ENCODE measurements at regions not wholly inside any gene's neighbourhood (a gene's known extent, or its start where the extent isn't known, plus 50 kb on each side); places are given as distances from the start of the nearest gene placed in this dataset.
"Not testable (repeated sequence)": the region's sequence is repeated elsewhere in the genome, so short reads cannot be mapped to it uniquely, and the experiment has no call there.

DNA sequence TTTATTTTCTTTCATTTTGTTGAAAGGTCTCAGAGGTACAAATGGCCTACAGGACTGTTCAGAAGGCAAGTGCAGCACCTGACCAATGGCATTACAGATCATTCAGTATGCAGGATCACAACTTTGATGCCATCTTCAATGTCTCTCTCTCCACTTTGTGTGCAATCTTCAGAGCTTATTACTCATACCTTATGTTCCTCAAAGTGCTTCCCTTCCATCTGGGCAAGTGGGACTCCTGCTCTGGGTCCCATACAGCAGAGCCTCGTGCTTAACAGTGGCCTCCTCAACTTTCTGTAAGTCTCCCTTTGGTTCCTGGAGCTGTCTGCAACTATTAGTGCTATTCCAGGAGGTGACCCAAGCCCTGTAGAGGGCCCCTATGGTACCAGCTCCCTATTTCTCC, 358.4 kb upstream of the RPS23 start:
- no peak overlapping the region for H3K27ac ChIP-seq (ENCODE audit: low read depth, low read length)

DNA sequence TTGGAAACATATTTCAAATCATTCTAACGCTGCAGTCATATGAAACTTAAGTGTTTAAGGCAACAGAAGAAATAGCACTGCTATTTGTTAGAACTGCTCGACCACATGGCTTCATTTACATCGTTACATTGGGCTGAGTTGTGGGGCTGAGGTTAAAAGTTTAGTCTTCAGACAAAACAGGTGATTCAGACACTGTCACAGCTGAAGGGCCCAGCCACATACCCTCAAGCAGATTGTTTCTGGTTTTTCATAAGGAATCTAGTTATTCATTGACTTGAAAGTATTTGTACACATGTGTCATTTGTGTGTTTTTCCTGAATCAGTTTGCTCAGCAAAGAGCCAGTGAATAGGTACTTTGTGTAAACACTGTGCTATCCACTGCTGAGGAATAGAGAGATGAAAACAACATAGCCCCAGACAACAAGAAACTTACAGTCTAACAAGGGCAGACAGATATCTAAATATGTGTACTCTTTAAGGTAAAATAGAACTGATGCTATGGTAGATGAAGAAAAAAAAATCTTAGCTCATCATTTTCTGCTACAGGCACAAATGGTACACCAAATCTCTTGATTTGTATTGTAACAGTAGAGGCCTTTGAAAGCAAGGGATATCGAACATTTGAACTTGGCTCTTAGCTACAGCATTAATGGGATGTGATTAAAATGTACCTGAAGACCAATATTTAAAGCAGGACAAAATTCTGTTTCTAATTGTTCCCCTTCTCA, 357.6 kb upstream of the RPS23 start:
- Histone ChIP-seq H3K27me3 (ENCODE audit: insufficient read depth, low read length) (no peaks in the 10 kb centered on the region), H3K4me3 (ENCODE audit: low read depth, low read length) (no peak overlapping the region), H3K27ac (ENCODE audit: low read depth, low read length) (no peak overlapping the region), H3K4me1 (ENCODE audit: control insufficient read depth, insufficient read depth, low read length, unreplicated experiment) (no peaks in the 10 kb centered on the region), H3K36me3 (ENCODE audit: insufficient read depth, low read length) (no peaks in the 10 kb centered on the region), H3K79me2 (ENCODE audit: control insufficient read depth, insufficient read depth, low read length, unreplicated experiment) (no peaks in the 10 kb centered on the region), H2AFZ (ENCODE audit: low read length, unreplicated experiment) (no peak overlapping the region)

More for the DNA sequence above, 358.4 kb upstream of the RPS23 start:
- Histone ChIP-seq H3K4me3 (ENCODE audit: low read depth, low read length) (no peak overlapping the region), H2AFZ (ENCODE audit: low read length, unreplicated experiment) (no peak overlapping the region), H3K79me2 (ENCODE audit: control insufficient read depth, insufficient read depth, low read length, unreplicated experiment) (no peaks in the 10 kb centered on the region), H3K27me3 (ENCODE audit: insufficient read depth, low read length) (no peaks in the 10 kb centered on the region), H3K36me3 (ENCODE audit: insufficient read depth, low read length) (no peaks in the 10 kb centered on the region), H3K4me1 (ENCODE audit: control insufficient read depth, insufficient read depth, low read length, unreplicated experiment) (no peaks in the 10 kb centered on the region)

GRCh38 chr5:82628364-82628910, 350.3 kb upstream of the RPS23 start:
- Histone ChIP-seq H3K4me1 (ENCODE audit: control insufficient read depth, insufficient read depth, low read length, unreplicated experiment) (peaks cover 4% of the 10 kb centered on the region), H3K79me2 (ENCODE audit: control insufficient read depth, insufficient read depth, low read length, unreplicated experiment) (no peaks in the 10 kb centered on the region), H3K4me3 (ENCODE audit: low read depth, low read length) (no peak overlapping the region), H3K27ac (ENCODE audit: low read depth, low read length) (no peak overlapping the region), H2AFZ (ENCODE audit: low read length, unreplicated experiment) (no peak overlapping the region), H3K36me3 (ENCODE audit: insufficient read depth, low read length) (no peaks in the 10 kb centered on the region), H3K27me3 (ENCODE audit: insufficient read depth, low read length) (no peaks in the 10 kb centered on the region)

DNA sequence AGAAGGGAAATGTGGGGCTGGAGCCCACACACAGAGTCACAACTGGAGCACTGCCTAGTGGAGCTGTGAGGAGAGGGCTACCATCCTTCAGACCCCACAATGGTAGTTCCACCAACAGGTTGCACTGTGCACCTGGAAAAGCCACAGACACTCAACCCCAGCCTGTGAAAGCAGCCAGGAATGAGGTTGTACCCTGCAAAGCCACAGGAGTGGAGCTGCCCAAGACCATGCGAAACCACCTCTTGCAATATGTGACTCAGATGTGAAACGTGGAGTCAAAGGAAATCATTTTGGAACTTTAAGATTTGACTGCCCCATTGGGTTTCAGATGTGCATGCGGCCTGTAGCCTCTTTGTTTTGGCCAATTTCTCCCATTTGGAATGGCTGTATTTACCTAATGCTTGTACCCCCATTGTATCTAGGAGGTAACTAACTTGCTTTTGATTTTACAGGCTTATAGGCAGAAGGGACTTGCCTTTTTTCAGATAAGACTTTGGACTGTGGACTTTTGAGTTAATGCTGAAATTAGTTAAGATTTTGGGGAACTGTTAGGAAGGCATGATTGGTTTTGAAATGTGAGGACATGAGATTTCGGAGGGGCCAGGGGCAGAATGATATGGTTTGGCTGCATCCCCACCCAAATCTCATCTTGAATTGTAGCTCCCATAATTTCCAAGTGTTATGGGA, 348.9 kb upstream of the RPS23 start:
- H3K27me3 ChIP-seq (ENCODE audit: insufficient read depth, low read length); H3K27ac ChIP-seq (ENCODE audit: low read depth, low read length); H3K79me2 ChIP-seq (ENCODE audit: control insufficient read depth, insufficient read depth, low read length, unreplicated experiment); H3K36me3 ChIP-seq (ENCODE audit: insufficient read depth, low read length); H2AFZ ChIP-seq (ENCODE audit: low read length, unreplicated experiment); H3K4me1 ChIP-seq (ENCODE audit: control insufficient read depth, insufficient read depth, low read length, unreplicated experiment); H3K4me3 ChIP-seq (ENCODE audit: low read depth, low read length): not testable (repeated sequence)

DNA sequence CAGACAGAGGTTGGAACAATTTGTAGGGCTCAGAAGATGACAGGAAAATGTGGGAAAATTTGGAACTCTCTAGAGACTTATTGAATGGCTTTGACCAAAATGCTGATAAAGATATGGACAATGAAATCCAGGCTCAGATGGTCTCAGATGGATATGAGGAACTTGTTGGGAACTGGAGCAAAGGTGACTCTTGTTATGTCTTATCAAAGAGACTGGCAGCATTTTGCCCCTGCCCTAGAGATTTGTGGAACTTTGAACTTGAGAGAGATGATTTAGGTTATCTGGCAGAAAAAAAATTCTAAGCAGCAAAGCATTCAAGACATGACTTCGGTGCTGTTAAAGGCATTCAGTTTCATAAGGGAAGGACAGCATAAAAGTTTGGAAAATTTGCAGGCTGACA, 347.9 kb upstream of the RPS23 start:
- not testable (repeated sequence) for H3K36me3 ChIP-seq (ENCODE audit: insufficient read depth, low read length); H3K4me1 ChIP-seq (ENCODE audit: control insufficient read depth, insufficient read depth, low read length, unreplicated experiment); H3K4me3 ChIP-seq (ENCODE audit: low read depth, low read length); H2AFZ ChIP-seq (ENCODE audit: low read length, unreplicated experiment); H3K27ac ChIP-seq (ENCODE audit: low read depth, low read length); H3K79me2 ChIP-seq (ENCODE audit: control insufficient read depth, insufficient read depth, low read length, unreplicated experiment); H3K27me3 ChIP-seq (ENCODE audit: insufficient read depth, low read length)

DNA sequence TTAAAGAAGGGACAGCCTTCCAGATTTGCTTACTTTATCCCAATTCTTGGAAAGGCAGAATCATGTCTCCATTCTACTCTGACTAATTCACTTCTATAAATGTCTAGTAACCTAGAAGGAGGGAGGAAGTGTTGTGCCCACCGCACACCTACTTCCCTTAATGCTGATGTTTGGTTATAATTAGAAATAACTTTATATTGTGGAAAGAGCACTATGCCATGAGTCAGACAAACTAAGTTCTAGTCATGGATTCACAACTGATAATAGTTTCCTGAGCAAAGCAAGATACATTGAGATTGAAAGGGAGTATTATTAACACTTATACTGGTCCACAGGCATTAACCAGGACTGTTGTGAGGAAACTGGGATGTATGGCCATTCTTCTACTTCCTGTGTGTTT, 345.9 kb upstream of the RPS23 start:
- Histone ChIP-seq H3K4me3 (ENCODE audit: low read depth, low read length) (no peak overlapping the region), H3K27me3 (ENCODE audit: insufficient read depth, low read length) (no peaks in the 10 kb centered on the region), H3K79me2 (ENCODE audit: control insufficient read depth, insufficient read depth, low read length, unreplicated experiment) (no peaks in the 10 kb centered on the region), H3K4me1 (ENCODE audit: control insufficient read depth, insufficient read depth, low read length, unreplicated experiment) (peaks cover 4% of the 10 kb centered on the region), H3K36me3 (ENCODE audit: insufficient read depth, low read length) (no peaks in the 10 kb centered on the region), H3K27ac (ENCODE audit: low read depth, low read length) (no peak overlapping the region), H2AFZ (ENCODE audit: low read length, unreplicated experiment) (no peak overlapping the region)

GRCh38 chr5:82622711-82623514, 344.8 kb upstream of the RPS23 start:
- no peak overlapping the region for H3K4me3 ChIP-seq (ENCODE audit: low read depth, low read length)
- no peak overlapping the region for H2AFZ ChIP-seq (ENCODE audit: low read length, unreplicated experiment)
- H3K27me3 ChIP-seq (ENCODE audit: insufficient read depth, low read length) = no peaks in the 10 kb centered on the region
- no peaks in the 10 kb centered on the region for H3K79me2 ChIP-seq (ENCODE audit: control insufficient read depth, insufficient read depth, low read length, unreplicated experiment)
- no peaks in the 10 kb centered on the region for H3K4me1 ChIP-seq (ENCODE audit: control insufficient read depth, insufficient read depth, low read length, unreplicated experiment)
- H3K27ac ChIP-seq (ENCODE audit: low read depth, low read length) = no peak overlapping the region
- no peaks in the 10 kb centered on the region for H3K36me3 ChIP-seq (ENCODE audit: insufficient read depth, low read length)

- H3K27me3 ChIP-seq (ENCODE audit: insufficient read depth, low read length) = no peaks in the 10 kb centered on the region
- H3K79me2 ChIP-seq (ENCODE audit: control insufficient read depth, insufficient read depth, low read length, unreplicated experiment) = no peaks in the 10 kb centered on the region
- H3K36me3 ChIP-seq (ENCODE audit: insufficient read depth, low read length) = no peaks in the 10 kb centered on the region
- H2AFZ ChIP-seq (ENCODE audit: low read length, unreplicated experiment) = no peak overlapping the region
- no peak overlapping the region for H3K4me3 ChIP-seq (ENCODE audit: low read depth, low read length)
- no peaks in the 10 kb centered on the region for H3K4me1 ChIP-seq (ENCODE audit: control insufficient read depth, insufficient read depth, low read length, unreplicated experiment)
- H3K27ac ChIP-seq (ENCODE audit: low read depth, low read length) = no peak overlapping the region
Measured at GRCh38 chr5:82622205-82622604, 344.1 kb upstream of the RPS23 start.

DNA sequence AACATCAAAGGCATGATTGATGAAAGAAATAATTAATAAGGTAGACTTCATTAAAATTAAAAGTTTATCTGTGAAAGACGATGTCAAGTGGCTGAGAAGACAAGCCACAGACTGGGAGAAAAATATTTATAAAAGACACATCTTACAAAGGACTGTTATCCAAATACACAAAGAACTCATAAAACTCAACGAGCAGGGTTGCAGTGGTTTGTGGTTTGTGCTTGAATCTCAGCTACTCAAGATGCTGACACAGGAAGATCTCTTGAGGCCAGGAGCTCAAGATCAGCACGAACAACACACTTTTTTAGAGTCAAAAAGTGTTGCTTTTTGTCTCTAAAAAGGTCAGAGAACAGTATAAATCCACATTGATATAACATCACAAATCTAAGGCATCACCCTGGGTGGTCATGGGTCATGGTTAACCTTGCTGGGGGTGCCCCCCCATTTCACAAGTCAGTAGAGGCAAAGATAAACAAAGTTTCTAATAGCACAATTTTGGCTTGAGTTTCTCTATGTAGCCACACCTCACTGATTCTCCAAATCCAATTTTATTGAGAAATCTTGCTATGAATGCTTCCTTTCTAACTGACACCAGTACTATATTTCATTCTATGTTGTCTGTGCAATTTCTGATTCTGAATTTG, 342.9 kb upstream of the RPS23 start:
- Histone ChIP-seq H3K36me3 (ENCODE audit: insufficient read depth, low read length) (no peaks in the 10 kb centered on the region), H3K27me3 (ENCODE audit: insufficient read depth, low read length) (no peaks in the 10 kb centered on the region), H3K27ac (ENCODE audit: low read depth, low read length) (no peak overlapping the region), H3K79me2 (ENCODE audit: control insufficient read depth, insufficient read depth, low read length, unreplicated experiment) (no peaks in the 10 kb centered on the region), H2AFZ (ENCODE audit: low read length, unreplicated experiment) (no peak overlapping the region), H3K4me3 (ENCODE audit: low read depth, low read length) (no peak overlapping the region), H3K4me1 (ENCODE audit: control insufficient read depth, insufficient read depth, low read length, unreplicated experiment) (no peaks in the 10 kb centered on the region)

DNA sequence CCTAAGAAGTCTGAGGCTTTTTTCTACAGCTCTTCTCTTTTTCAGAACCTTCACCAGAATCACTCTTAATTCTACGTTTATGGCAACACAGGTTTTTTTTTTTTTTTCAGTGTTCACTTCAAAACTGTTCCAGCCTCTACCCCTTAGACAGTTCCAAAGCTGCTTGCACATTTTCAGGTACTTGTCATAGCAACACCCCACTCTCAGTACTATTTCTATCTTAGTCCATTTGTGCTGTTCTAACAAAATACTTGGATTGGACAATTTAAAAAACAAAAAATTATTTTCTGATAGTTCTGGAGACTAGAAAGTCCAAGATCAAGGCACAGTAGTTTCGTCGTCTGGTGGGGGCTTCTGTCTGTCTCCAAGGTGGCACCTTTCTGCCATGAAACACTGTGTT, 340.9 kb upstream of the RPS23 start:
- Histone ChIP-seq H2AFZ (ENCODE audit: low read length, unreplicated experiment) (no peak overlapping the region), H3K36me3 (ENCODE audit: insufficient read depth, low read length) (no peaks in the 10 kb centered on the region), H3K27ac (ENCODE audit: low read depth, low read length) (no peak overlapping the region), H3K4me3 (ENCODE audit: low read depth, low read length) (no peak overlapping the region), H3K27me3 (ENCODE audit: insufficient read depth, low read length) (no peaks in the 10 kb centered on the region), H3K4me1 (ENCODE audit: control insufficient read depth, insufficient read depth, low read length, unreplicated experiment) (no peaks in the 10 kb centered on the region), H3K79me2 (ENCODE audit: control insufficient read depth, insufficient read depth, low read length, unreplicated experiment) (no peaks in the 10 kb centered on the region)

Measured in ACC112 (cell line).